Activated T-cell treated with anti-CD3 and anti-CD28 coated beads, Interleukin-2, amount 50 U/mL, for 48 hours (primary cell): ENCODE measurements at regions not wholly inside any gene's neighbourhood (a gene's known extent, or its start where the extent isn't known, plus 50 kb on each side); places are given as distances from the start of the nearest gene placed in this dataset.

Experiments
- DNase-seq, 2 experiments: peaks; one replicate each; pipeline ENCODE4 v3.0.0-alpha.2; 2020

DNA sequence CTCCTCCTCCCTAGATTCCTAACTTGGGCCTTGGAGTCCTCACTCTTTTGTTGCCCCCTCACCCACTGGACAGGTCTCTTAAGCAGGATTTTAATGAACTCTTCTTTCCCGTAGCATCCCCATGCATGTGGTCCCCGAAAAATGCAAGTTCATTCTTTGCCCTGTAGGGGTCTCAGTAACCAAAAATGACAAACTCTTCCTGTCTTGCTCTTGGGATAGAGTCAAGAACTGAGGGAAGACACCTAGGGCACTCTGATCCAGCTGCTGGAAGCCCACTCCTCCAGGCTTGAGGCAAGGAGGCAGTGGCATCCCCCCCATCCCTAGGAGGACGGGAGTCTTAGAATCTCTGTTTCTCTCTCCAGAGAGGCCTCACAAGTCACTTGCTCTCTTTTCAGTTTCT, 987.0 kb downstream of the DIAPH3 start:
- no peak for DNase-seq

DNA sequence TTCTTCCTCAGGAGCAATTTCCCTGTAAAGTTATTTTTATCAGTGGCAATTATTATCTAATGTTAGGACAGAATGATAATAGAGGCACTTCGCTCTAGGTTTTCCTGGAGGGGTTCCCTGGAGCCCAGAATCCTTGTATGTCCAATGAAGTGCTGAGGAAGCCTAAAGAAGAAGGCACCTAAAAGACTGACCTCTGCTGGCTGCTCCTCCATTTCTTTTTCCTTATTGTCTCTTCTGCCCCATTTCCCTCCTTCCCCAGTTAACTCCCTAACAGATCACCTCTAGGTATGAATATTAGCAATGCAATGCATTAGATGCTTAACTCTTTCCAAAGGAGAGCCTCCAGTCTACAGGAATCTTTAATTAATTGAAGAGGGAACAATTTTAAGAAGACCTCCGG, 985.4 kb downstream of the DIAPH3 start:
- no peak for DNase-seq

DNA sequence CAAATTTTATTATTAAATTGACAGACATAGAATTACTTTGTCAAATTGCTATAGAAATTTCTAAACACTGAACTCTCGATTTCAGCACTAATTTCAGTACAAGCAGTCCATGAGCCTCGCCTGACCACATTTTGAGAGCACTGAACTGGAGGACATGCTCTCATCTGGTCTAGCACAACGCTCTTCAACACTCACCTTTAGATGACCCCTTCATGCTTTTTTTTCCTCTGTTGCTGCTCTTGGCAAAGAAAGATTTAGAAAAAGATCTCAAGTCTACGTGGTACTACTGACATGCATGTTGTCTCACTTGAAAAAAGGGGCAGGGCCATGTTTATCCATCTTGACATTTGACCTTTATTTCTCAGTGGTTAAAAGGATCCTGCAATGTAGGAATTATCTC, 981.5 kb downstream of the DIAPH3 start:
- no peak for DNase-seq

DNA sequence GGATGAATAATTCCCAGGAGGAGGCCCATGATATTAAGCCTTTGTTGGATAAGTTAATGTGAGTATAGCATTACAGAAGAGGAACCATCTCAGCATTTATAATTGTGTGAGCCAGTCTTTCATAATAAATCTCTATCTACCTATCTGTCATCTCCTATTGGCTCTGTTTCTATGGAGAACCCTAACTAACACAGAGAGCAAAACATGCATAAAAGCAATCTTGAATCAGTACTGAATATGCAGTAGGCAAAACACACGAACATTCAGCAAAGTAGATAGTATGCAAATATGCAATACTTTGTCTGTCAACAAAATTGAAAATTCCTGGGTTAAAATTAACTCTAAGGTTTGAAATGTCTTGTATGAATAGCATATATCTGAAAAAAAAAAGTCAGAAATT, 966.3 kb downstream of the DIAPH3 start:
- DNase-seq, result no peak

DNA sequence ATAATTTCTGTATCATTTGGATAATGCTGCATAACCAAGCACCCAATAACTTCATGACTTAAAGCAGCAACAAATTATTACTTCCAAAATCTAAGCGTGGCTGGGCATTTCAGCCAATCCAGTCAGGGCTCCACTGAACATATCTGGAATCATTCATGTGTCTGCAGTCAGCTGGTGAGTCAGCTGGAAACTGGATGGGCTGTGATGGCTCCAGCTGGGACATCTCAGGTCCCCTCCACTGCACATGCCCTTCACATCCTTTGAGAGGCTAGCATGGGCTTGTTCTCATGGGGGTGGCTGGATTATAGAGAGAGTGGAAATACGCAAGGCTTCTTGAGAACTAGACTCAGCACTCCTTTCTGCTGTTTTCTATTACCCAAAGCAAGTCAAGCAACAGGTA, 961.9 kb downstream of the DIAPH3 start:
- no peak for DNase-seq

DNA sequence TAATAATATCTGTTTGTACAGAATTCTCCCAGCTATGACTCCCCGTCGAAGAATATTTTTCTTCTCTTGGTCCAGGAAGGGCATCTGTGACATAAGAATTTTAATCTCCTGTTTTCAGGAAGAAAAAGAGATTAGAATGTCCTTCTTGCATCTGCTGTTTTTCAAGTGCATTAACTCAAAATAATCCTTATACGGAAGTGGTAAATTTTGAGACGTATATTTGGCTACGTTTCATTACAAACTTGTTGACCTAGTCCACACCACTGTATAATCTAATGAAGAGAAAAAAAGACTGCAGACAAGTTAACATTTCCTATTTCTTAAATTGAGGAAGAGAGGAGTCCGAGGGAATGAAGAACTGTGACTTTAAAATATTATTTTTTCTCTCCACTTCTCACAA, 959.9 kb downstream of the DIAPH3 start:
- DNase-seq, result no peak

DNA sequence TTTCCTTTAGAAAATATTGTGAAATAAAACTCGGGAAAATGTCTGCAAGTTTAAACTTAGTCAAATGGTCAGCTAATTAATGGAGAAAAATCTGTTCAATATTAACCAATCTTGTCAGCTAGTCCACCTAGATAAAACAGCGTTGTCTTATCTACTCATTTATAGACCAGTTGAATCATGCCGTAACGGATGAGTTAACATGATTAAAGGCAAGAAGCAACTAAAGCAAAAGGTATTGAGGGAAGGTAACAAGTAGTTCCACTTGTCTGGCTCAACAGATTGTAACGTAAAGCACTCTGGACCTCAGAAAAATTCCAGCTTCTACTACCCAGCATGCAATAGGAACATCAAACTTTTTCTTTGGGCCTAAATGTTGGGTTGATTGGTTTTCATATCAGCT, 958.2 kb downstream of the DIAPH3 start:
- no peak for DNase-seq

DNA sequence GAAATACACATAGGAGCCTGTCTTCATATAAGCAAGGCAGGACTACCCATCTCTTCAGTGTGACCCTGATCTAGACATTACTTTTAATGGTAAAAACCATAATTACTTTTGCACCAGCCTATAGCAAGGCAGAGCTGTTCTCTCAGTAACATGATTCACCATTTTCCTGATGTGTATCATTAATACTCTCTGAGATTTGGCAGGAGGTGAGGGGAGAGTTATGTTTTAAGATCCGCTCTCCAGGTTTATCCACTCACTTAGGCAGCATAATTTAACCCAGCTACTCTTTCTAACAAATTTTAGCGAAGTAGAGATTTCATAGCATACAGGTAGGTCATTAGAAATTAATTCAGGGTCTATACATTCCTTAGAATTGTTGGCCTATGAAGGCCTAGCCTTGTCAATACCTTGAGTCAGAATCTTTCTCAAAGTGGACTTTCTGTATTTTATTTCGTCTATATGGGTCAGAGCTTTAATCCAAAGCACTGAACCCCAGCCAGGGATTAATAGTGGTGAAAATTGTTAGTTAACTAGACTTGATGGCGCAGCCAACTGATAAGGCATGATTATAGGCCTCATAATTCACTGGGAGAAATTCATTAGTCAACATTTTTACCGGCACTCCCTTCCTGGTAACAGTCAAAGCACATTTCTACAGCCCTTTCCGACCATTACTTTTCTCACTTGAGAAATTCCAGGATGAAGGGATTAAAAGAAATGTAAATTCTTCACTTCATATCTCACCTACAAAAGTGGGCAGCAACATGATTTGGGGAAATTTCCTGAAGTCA, 955.1 kb downstream of the DIAPH3 start:
- no peak for DNase-seq

DNA sequence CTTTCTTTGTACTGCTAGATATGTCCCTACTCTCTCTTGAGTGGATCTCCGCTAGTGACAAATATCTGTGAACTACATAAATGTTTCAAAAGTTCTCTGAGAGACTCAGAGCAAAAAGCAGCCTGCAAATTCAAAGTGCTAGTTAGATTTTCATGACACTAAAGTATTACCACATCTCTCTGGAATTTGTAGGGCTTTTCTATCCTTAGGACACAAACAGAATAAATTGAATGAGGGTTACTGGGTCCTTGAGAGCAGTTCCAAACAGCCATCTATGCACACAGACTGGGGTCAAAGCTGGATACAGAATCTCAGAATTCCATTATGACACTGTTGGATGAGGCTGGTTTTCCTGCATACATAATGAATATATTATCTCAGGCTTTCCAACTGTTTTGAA, 953.2 kb downstream of the DIAPH3 start:
- no peak for DNase-seq

DNA sequence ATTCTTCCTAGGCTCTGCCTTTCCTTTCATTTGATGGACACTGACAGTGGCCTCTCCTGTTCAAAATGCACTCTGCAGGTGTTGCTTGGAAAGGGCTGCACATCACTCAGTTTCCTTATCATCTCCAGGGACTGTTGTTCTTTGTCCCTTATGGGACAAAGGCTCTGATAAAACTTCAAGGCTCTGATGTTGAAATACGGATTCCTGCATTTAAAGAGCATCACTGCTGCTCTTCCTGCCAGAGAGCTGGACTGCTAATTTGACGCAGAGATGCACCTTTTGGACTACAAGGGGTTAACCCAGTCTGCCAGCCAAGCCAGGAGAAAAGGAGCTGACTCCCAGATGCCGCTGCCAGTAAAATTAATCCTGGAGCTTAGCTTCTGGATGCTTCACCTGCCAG, 952.1 kb downstream of the DIAPH3 start:
- DNase-seq, result no peak

DNA sequence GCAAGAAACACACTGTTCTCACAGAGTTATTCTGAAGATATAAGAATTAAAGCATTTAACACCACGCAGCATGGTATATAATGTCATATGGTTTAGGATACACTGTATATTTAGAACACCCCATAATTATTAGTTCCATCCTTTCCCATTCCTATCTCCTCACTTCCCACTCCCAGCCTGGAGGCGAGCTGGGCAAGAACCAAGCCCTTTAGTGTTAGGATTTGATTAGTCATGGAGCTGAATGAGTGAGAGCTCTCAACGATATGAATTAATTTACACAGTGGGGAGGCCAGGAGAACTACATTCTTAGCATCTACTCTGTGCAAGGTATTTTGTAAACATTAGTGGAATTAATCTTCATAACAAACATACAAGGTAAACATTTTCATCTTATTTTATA, 934.3 kb downstream of the DIAPH3 start:
- no peak for DNase-seq

DNA sequence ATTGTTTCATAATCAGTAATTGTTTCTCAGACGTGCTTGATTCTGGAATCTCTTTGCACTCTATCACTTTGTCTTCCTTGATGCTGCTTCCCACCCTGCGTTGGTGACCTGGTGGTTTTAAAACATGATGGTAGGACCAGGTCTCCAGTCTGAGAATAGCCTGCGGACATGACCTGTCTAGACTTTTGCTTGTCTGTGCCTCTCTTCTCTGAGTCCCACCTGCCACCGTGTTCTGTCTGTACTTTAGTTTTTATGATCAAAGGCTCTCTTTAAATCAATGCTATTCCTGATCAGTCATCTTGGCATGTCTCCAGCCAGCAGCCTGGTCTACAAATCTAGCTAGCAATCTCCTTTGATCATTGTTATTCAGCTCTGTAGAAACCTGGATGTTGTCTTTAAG, 933.9 kb downstream of the DIAPH3 start:
- DNase-seq, result no peak

DNA sequence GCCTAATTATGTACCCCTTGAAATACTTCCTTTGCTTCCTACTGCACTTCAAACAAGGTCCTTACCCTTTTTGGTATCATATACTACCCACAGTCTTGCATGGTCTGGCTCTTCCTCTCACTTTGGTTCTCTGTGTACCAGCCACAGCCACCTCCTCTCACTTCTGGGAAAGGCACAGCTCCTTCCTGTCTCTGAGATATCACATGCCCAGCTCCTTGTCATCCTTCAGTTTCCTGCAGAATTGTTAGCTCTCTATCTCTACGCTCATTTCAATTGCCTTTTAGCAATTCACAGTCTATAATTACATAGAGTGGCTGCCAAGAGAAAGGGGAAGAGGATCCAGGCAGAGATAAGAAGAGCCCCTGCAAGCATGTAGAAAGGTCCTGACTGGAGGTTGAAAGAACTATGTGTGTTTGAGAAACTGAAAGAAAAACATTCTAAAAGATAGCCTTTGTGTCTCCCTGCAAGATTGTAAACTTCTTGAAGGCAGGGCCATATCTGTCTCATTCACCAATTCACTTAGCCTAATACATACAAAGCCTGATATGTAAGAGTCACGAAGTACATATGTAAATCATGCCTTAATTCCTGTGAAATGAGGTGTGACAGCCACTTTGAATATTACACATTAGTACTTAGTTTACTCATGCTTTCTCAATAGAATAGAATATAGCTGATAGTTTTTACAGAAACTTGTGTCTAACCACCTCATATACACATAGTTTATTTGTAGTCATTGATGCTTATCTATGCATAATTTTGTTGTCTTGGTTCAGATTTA, 933.1 kb downstream of the DIAPH3 start:
- no peak for DNase-seq

DNA sequence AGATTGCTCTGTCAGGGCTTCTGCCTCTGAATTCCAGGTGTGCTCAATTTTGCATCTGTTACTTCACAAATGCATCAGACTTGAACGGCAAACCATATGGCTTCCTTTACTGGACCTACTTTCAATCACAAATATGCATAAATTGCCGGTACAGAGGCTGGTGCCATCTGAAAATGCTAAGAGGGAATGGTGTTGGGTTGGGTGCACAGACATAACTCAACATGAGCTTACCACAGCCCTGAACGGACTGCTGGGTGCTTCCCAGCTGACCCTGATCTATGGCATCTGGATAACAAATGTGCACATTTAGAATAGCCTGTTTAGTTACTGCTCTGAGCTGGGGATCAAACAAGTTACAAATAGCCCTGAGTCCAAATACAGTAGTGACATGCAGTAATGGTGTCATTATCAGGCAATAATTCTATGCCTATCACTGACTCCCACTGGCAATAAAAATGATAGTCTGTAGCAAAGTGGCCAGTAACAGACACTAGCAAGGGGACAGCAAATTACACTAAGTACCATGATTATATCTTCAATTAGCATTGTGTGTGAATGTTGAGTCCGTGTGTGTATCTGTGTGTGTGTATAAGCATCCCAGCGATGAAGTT, 927.3 kb downstream of the DIAPH3 start:
- no peak for DNase-seq

DNA sequence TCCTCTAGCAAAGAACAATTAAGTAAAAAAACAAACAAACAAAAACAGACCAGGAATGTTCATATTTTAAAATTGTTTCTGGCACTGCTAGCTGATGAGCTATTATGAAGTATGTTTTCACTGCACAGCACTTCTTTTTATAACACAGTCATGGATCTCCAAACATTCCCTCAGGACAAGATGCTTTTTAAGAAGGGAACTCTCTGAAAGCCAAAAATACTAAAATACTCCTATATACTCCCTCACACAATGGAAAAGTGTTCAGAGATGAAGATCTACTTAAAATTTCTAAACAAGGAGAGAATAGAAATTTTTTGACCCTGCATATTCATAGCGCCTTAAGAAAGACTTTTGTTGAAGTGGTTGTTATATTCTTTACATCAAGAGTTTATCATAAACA, 926.8 kb downstream of the DIAPH3 start:
- DNase-seq, result no peak

DNA sequence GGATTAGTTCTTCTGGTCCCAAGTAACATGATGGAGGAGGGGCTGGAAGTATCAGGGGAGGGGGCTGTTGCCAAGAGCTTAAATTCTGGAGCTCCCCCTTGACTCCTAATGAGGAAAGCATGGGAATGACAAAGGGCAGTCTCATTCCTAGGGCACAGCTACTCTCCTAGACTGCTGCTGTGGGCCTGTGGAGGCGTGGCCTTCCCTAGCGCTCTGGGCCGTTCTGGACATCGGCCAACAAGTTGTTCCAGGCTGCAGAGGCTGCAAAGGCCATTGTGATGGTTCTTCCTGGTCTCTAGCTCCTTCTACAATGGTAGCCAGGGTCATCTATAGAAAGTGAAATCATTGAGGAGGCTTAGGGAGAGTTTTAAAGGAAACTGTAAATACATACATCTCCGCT, 916.6 kb downstream of the DIAPH3 start:
- DNase-seq, result no peak

DNA sequence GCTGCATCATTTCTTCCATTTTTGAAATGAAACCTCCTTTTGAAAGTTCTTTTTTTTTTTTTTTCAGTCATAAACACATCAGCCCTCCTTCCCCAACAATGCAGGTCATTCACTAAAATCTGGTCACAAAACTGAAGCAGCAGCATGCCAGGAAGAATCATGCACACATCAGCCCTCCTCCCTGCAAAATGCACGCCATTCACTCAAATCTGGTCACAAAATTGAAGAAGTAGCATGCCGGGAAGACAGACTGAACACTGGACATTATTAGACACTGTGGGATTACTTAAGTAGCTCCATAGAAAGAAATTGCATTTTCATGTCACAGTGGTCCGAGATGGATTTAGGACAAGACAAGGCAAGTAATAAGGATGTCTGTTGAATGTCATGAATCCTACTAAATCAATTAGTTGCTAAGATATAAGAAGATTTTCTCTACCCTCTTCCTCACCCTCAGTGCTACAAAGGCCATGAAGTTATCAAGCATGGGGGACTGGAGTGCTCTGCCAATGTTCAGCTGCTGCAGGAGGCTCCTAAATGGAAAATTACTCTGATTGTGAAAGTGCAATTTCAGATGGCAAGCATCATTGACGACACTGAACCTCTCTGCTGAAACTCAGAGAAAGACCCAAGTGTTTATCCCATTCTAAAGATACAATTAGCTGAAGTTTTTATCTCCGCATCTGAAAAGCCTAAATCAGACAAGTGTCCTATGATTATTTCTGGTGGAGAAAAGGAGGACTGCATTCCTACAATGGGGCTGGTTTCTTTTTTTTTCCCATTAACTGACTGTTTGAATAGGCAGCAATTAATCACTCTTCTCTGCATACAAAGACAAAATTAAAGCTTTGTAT, 913.2 kb downstream of the DIAPH3 start:
- DNase-seq, result no peak

DNA sequence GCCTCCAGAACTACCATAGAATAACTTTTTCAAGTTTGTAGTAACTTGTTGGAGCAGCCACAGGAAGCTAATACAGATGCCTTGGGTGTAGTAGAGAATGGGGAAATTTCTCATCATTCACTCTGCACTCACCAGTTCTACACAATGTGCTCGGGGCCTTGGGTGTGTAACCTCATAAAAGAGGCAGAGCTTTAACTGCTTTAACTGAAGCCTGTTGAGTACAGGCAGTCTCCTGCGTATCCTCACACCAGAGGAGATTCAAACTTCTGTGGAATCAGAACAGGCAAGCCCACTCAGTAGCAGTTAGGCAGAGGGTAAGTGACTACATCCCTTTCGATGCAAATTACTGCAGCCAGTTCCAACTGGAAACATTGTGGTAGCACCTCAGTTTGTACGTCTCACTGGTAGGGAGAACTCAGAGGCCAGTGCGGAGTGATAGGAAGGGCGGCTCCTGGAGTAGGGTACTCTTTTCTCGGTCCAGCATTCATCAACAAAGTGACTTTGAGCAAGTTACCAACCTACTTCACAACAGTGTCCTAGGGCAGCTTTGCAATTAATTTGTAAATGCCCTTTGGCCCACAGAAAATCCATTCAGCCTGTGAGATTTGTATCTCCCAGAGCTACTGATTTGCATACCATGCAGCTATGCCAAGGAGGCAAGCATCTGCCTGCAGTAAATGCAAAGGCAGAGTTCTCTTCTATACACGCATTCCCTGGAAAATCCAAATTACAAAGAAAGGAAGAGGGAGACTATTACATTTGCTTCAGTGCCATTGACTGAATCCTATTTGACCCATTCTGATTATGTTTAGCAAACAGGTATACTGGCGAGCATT, 904.3 kb downstream of the DIAPH3 start:
- DNase-seq, result no peak

DNA sequence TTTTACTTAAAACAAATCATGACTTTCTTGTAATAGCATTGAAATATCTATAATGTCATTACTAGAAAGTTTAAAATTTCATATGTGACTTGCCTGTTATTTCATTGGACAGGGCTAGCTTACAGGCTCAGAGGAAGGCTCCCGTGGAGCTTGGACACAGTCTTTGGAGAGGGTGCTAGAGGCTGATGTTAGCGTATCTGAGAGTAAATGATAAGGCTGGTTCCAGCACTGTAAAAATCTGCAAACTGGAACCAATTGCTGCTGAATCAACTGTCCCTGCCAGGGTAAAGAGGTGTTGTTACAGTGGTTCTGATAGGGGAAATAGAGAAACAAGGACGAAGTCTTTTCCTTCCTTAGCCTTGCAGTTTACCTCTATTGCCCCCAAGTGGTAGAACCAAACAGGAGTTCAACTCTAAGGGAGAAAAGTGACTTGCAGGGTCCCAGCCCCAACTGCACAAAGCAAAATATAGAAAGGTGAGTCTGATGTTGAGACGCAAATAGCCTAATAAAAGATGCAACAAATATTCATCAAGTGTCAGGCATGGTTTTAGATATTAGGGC, 901.7 kb downstream of the DIAPH3 start:
- no peak for DNase-seq

DNA sequence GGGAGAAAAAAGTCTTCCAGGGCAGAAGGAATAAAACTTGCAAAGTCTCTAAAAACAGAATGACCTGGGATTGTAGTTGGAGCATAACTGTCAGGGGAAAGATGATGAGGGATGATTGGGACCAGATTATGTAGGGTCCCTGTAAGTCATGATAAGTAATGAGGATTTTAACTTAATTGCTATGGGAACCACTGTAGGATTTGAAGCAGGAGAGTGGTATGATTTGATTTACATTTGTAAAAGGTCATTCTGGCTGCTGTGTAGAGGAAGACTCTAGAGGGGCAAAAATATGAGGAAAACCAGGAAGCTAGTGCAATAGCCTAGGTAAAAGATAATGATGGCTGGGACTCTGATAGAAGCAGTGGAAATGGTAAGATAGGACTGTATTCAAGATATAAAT, 900.2 kb downstream of the DIAPH3 start:
- DNase-seq, result no peak

DNA sequence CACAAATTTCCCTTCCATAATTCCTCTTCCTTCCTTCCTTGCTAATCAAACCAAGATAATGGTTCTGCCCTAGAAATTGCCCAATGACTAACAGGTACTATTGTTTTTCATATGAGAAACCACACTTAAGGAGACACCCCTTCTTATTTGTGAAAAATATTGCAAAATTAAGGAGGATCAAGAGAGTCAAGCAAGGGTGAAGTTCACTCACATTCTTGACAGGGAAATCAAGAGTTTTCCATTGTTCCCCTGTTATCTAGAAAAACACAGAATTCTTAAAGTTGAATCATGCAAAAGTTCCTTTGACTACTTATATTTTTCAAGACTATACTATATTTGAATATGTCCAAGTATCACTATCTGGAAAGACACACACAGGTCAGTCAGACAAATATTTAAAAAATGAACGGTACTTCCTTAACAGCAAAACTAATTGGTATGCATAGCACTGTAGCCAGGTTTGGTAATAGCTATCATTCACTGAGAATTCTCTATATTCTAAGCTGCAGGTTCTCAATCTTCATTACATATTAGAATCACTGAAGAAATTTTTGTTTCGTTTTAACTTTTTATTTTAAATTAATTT, 897.2 kb downstream of the DIAPH3 start:
- no peak for DNase-seq

DNA sequence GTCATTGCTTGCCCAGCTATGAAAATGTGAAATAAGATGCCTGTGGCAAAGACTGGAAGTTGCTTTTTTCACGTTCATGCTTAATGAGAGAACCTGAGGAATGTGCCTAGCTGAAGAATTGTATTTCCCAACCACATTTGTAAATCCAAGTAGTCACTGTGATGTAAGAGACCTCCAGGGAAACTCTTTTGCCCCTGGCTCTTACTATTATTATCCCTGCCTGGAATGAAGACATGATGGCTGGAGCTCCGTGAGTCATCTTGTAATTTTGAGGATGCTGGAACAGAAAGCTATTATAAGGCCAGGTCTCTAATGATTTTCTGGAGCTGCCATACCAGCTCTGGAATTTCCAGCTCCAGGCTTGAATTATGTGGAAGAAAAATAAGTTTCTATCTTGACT, 894.3 kb downstream of the DIAPH3 start:
- DNase-seq, result no peak
